SIG-M5 treated with dmso at 0.1 percent for 504 hours (cell line): ENCODE measurements at regions not wholly inside any gene's neighbourhood (a gene's known extent, or its start where the extent isn't known, plus 50 kb on each side); places are given as distances from the start of the nearest gene placed in this dataset.
"Not testable (repeated sequence)": the region's sequence is repeated elsewhere in the genome, so short reads cannot be mapped to it uniquely, and the experiment has no call there.

Experiments used
- DNase-seq: peaks from one replicate; lab custom pipeline; 2025; ENCODE audit not compliant: unreplicated experiment; lab: John Stamatoyannopoulos, UW

DNA sequence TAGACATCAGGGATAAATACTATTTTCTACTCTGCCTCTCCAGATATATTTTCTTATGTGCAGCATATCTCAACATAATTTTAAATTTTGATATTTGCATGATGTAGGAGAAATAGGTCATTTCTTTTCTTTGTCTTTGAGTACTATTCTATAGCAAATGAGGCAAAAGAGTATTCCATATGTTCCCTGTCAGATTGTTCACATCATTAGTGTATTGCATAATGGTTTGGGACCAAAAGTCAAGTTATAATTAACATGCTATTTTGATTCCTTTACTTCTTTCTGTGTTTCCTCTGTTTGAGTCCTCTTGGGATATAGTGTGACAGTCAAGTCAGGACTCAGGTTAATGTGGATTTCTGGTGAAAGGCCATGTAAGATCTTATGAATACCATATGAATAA is 864.6 kb upstream of the FBXO33 start:
- DNase-seq = no peak

- DNase-seq = peak; percentile 3
Observed at GRCh38 chr14:40292664-40293063, 860.4 kb upstream of the FBXO33 start.

GRCh38 chr14:40282196-40282595 is 850.0 kb upstream of the FBXO33 start:
- DNase-seq = no peak

GRCh38 chr14:40280652-40281051 is 848.4 kb upstream of the FBXO33 start:
- DNase-seq = no peak

DNA sequence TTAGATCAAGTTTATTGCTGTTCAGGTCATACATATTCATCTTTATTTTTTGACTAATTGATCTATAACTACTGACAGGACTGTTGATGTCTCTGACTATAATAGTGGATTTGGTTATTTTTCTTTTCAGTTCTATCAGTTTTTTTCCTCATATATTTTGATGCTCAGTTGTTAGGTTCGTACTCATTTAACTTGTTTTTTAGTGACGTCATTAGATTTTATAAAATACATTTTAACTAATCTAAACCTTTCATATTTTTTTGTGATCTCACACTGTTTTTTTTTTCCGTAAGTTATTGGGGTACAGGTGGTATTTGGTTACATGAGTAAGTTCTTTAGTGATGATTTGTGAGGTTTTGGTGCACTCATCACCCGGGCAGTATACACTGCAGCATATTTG is 841.2 kb upstream of the FBXO33 start:
- no peak for DNase-seq

DNA sequence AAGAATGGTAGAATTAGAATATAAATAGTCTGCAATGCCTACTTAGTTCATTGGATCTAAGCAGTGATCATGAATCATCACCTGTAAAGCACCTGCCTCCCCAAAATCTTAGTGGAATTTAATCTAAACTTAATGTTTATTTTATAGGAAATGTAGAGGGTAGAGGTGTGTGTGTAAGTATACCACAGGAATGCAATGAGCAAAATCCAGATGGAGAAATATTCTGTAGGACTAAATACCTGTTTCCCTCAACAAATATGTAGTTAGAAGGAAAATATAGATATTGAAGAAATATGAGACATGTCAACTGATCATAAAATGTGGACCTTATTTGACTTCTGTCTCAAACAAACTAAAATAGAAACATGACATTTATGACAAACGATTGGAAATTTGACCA is 839.2 kb upstream of the FBXO33 start:
- peak; percentile 12 for DNase-seq

GRCh38 chr14:40269436-40269835 is 837.2 kb upstream of the FBXO33 start:
- no peak for DNase-seq

- DNase-seq = no peak
Observed at GRCh38 chr14:40268236-40268635, 836.0 kb upstream of the FBXO33 start.

GRCh38 chr14:40265096-40265495 is 832.9 kb upstream of the FBXO33 start:
- DNase-seq = no peak

DNA sequence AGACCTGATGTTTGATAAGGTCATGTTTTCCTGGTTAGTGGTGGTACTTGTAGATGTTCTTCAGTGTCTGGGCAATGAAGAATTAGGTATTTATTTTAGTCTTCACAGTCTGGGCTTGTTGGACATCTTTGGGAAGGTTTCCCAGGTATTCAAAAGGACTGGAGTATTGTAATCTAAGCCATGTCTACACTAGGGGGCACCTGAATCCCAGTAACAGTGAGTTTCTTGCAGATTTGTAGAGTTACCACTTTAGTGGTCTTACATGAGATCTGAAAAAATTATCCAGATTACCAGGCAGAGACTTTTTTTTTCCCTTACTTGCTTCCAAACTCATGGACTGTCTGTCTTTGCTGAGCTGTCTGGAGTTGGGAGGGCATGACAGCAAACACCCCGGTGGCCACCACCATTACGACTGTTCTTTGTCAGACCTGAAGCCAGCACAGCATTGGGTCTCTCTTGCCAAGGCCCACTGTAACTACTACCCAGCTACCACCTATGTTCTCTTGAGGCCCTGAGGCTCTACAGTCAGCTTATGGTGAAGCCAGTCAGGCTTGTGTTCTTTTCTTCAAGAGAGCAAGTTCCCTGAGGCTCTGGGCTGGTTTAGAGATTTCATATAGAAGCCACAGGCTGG is 820.7 kb upstream of the FBXO33 start:
- DNase-seq = no peak

DNA sequence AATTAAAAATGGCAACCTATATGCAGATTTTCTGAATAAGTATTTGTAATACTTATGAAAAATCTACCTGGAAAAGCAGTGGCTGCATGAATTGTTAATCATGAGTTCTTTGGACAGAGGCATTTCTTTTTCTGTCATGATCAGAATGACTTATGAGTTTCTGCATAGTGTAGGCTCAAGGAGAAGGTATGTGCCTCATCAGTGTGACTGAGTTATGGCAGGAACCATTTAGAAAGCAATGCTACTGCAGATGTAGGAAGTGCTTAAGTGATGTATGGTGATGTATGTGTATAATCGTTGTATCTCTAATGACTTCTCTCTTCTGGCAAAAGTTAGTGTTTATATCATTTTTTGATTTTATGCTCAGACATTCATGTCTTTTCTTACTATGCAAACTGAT is 816.4 kb upstream of the FBXO33 start:
- no peak for DNase-seq

GRCh38 chr14:40240245-40240859 is 808.1 kb upstream of the FBXO33 start:
- DNase-seq = no peak

- DNase-seq = no peak
Observed at GRCh38 chr14:40232302-40232701, 800.1 kb upstream of the FBXO33 start.

DNA sequence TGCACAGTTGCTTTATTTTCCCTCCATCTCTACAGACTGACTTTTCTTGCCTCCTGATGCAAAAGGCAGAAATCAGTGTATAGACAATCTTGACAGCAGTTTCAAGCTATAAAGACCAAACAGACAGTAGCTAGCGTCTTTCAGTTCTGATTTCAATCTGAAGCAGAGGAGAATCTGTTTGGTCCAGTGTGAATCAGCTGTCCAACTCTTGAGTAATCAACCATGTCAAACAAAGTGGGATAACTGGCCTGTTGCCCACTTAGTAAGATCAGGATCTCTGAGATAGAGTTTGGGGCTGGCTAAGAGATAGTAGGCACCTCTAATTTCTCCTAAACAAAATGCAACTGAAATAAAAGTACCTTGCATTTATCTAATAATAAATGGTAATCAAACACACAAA is 797.4 kb upstream of the FBXO33 start:
- DNase-seq = no peak

GRCh38 chr14:40222996-40223395 is 790.8 kb upstream of the FBXO33 start:
- DNase-seq = no peak

GRCh38 chr14:40221428-40221827 is 789.2 kb upstream of the FBXO33 start:
- DNase-seq = peak; percentile 38

GRCh38 chr14:40219032-40219431 is 786.8 kb upstream of the FBXO33 start:
- no peak for DNase-seq

GRCh38 chr14:40218282-40218941 is 786.2 kb upstream of the FBXO33 start:
- DNase-seq = peak; percentile 44

DNA sequence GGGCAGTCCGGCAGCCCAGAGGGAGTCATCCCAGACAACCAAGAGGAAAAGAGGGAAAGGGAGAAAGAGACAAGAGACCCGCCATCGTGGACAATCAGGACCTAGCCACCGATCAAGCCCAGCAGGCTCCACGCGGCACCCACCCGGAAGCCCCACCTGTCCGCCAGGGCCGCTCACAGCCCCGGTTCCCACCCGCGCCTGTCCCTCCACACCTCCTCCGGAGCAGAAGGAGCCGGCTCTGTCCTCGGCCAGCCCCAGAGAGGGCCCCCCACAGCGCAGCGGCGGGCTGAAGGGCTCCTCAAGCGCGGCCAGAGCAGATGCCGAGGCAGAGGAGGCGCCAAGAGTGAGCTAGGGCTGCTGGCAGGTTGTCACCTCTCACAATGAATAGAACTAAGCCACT is 784.7 kb upstream of the FBXO33 start:
- no peak for DNase-seq

- not testable (repeated sequence) for DNase-seq
Observed at GRCh38 chr14:40216408-40216807, 784.2 kb upstream of the FBXO33 start.

- DNase-seq = peak; percentile 44
Observed at GRCh38 chr14:40213701-40214100, 781.5 kb upstream of the FBXO33 start.

- no peak for DNase-seq
Observed at GRCh38 chr14:40204441-40205175, 772.4 kb upstream of the FBXO33 start.
